PC-9 (cell line): ENCODE measurements at regions not wholly inside any gene's neighbourhood (a gene's known extent, or its start where the extent isn't known, plus 50 kb on each side); places are given as distances from the start of the nearest gene placed in this dataset.
"Not testable (repeated sequence)": the region's sequence is repeated elsewhere in the genome, so short reads cannot be mapped to it uniquely, and the experiment has no call there.

Source experiments
- BruUV-seq: library from RNA; stranded (reverse); fragments of 400-500 nt; replicated peaks from 2 replicates; lab custom pipeline; 2021; lab: Mats Ljungman, UMichigan
- CTCF ChIA-PET: fragments of 300-600 bp; sonication (Branson Sonifier 250); formaldehyde crosslinking; loops from one replicate; lab custom pipeline; 2022; ENCODE audit warnings: antibody characterized with exemption; lab: Charles Lee
- POLR2A ChIA-PET: fragments of 300-600 bp; sonication (Branson Sonifier 250); formaldehyde crosslinking; loops from one replicate; lab custom pipeline; 2022; ENCODE audit warnings: antibody characterized with exemption; ENCODE audit not compliant: unreplicated experiment; lab: Charles Lee
- DNase-seq, 2 experiments: peaks; one replicate each; pipeline versions ENCODE4 v3.0.0 to v3.0.0-alpha.2; 2015 to 2022; ENCODE audit warnings: mixed read lengths in 1 of 2
- H2AFZ ChIP-seq: fragments of 200-600 bp; sonication (generic); 2 replicates; pipeline ENCODE4 v1.8.1; 2017; ENCODE audit warnings: antibody characterized with exemption
- H3F3A ChIP-seq: fragments of 200-600 bp; sonication (generic); 2 replicates; pipeline ENCODE4 v1.8.1; 2017; ENCODE audit warnings: antibody characterized with exemption, mild to moderate bottlenecking, low read depth; ENCODE audit not compliant: insufficient read depth
- H3K27ac ChIP-seq: fragments of 200-600 bp; sonication (generic); 2 replicates; pipeline ENCODE4 v1.6.1; 2016; ENCODE audit warnings: mixed run types
- H3K27me3 ChIP-seq: fragments of 200-600 bp; sonication (generic); 2 replicates; pipeline ENCODE4 v1.6.1; 2016; ENCODE audit warnings: low read depth, mixed run types; ENCODE audit not compliant: insufficient read depth
- H3K36me3 ChIP-seq: fragments of 200-600 bp; sonication (generic); 2 replicates; pipeline ENCODE4 v1.6.1; 2016; ENCODE audit warnings: low read depth, mixed run types
- H3K4me1 ChIP-seq: fragments of 200-600 bp; sonication (generic); replicated peaks from 2 replicates; pipeline ENCODE4 v1.6.1; 2016; ENCODE audit warnings: mixed run types; ENCODE audit not compliant: insufficient read depth
- H3K4me2 ChIP-seq: fragments of 200-600 bp; sonication (generic); 2 replicates; pipeline ENCODE4 v1.6.1; 2017; ENCODE audit warnings: mixed run types
- H3K4me3 ChIP-seq: fragments of 200-600 bp; sonication (generic); 2 replicates; pipeline ENCODE4 v1.6.1; 2016; ENCODE audit warnings: mixed run types
- H3K79me2 ChIP-seq: fragments of 200-600 bp; sonication (generic); 2 replicates; pipeline ENCODE4 v1.6.1; 2017; ENCODE audit warnings: low read depth, mixed run types
- H3K9me2 ChIP-seq: fragments of 200-600 bp; sonication (generic); 2 replicates; pipeline ENCODE4 v1.8.1; 2017; ENCODE audit warnings: mild to moderate bottlenecking; ENCODE audit not compliant: insufficient read depth
- H3K9me3 ChIP-seq: fragments of 200-600 bp; sonication (generic); 2 replicates; pipeline ENCODE4 v1.8.1; 2016; ENCODE audit warnings: low read depth; ENCODE audit not compliant: insufficient read depth
- H4K20me1 ChIP-seq: fragments of 200-600 bp; sonication (generic); 2 replicates; pipeline ENCODE4 v1.8.1; 2017; ENCODE audit not compliant: insufficient read depth
- CTCF ChIP-seq: fragments of 200-600 bp; sonication (generic); conservative IDR thresholded peaks from 2 replicates; pipeline ENCODE4 v1.6.1; 2017; ENCODE audit warnings: mixed run types, antibody characterized with exemption, mild to moderate bottlenecking, moderate library complexity
- EZH2 ChIP-seq: fragments of 200-600 bp; sonication (generic); IDR thresholded peaks from 2 replicates; pipeline ENCODE4 v1.8.0; 2017; ENCODE audit warnings: antibody characterized with exemption, low read depth
- intact Hi-C: fragments of 100-400 bp; cut with micrococcal nuclease; formaldehyde crosslinking; loops from one replicate; pipeline ENCODE4 v1.10.0; 2022; ENCODE audit not compliant: unreplicated experiment

GRCh38 chr7:4606797-4607196 lies 75.3 kb upstream of the FOXK1 start:
- intact Hi-C loops = no loop called here
- TF ChIP-seq CTCF (no peak), EZH2 (no peak)
- no peak overlapping the region for H3K27ac ChIP-seq

GRCh38 chr7:4607311-4607729 lies 74.8 kb upstream of the FOXK1 start:
- no peak for TF ChIP-seq EZH2
- no peak for TF ChIP-seq CTCF
- Histone ChIP-seq H3K27ac (no peak overlapping the region), H3K79me2 (no peaks in the 10 kb centered on the region), H3K36me3 (no peaks in the 10 kb centered on the region), H3K27me3 (peaks cover 60% of the 10 kb centered on the region), H4K20me1 (no peaks in the 10 kb centered on the region), H3K4me2 (no peak overlapping the region), H3K9me3 (no peaks in the 10 kb centered on the region), H3F3A (peaks cover 4% of the 10 kb centered on the region; the same call in 1 of the 2 replicates), H3K4me1 (no peaks in the 10 kb centered on the region), H3K4me3 (no peak overlapping the region), H2AFZ (no peak overlapping the region), H3K9me2 (no peaks in the 10 kb centered on the region)
- ChIA-PET CTCF (no interaction called here), POLR2A (interaction anchor here (0.6 kb wide), 1 partner anchor 540 kb away, joined by 3 read pairs; no protein-coding TSS in a partner anchor)
- intact Hi-C loops = no loop called here
- no TSS peak for BruUV-seq
- DNase-seq = no peak

More at GRCh38 chr7:4606797-4607196, 75.3 kb upstream of the FOXK1 start:
- Histone ChIP-seq H2AFZ (no peak overlapping the region), H3K79me2 (no peaks in the 10 kb centered on the region), H3K36me3 (no peaks in the 10 kb centered on the region), H3K9me2 (no peaks in the 10 kb centered on the region), H3F3A (peaks cover 4% of the 10 kb centered on the region; the same call in 1 of the 2 replicates), H3K4me3 (no peak overlapping the region), H4K20me1 (no peaks in the 10 kb centered on the region), H3K9me3 (no peaks in the 10 kb centered on the region), H3K4me2 (no peak overlapping the region), H3K4me1 (no peaks in the 10 kb centered on the region), H3K27me3 (peaks cover 65% of the 10 kb centered on the region)
- ChIA-PET CTCF (no interaction called here), POLR2A (no interaction called here)
- DNase-seq = no peak
- no TSS peak for BruUV-seq

- BruUV-seq, H2AFZ ChIP-seq, intact Hi-C loops, H3K9me2 ChIP-seq, H4K20me1 ChIP-seq, H3K4me3 ChIP-seq, H3K27ac ChIP-seq, H3K9me3 ChIP-seq, H3K4me2 ChIP-seq, H3K36me3 ChIP-seq, H3K4me1 ChIP-seq, H3F3A ChIP-seq, CTCF ChIA-PET, POLR2A ChIA-PET, DNase-seq, H3K79me2 ChIP-seq: not testable (repeated sequence)
- H3K27me3 ChIP-seq = peaks cover 50% of the 10 kb centered on the region
These were observed 72.5 kb upstream of the FOXK1 start for GRCh38 chr7:4609576-4609975.
